Muscle of arm (tissue), 1 donor: ENCODE measurements at regions not wholly inside any gene's neighbourhood (a gene's known extent, or its start where the extent isn't known, plus 50 kb on each side); places are given as distances from the start of the nearest gene placed in this dataset.

Experiments used
- DNase-seq: peaks from one replicate; pipeline ENCODE4 v3.0.0-alpha.2; 2013

DNA sequence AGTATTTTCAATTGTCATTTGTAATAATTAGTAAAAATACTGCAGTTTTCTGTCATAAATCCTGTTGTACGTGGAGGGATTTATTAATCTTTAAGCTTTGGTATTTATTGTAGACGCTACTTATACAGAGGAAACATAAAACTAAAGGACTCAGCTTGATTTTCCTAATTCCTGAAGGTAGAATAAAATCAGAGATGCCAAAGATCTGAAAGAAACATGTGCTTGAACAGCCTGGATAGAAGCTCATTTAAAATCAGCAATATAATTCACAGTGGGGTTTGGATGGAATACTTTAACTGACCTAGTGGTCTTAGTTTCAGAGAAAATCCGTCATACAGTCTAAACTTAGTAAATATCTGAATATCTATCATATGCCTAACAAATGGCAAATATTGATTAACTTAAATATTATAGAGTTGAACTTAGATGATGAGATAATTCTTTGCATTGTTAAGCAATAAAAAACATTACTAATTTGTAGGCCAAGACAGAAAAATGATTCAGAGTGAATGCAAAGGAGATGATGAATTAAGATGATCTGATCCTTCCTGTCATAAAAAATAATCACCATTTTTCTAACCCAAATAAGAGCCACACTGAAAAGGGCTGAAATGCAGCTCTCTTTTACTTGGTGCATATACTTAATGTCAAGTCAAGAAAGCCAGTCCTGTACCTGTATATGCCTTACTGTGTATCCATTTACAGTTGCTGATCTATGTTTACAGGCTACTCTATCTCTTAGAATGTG, 397.1 kb upstream of the DCN start:
- no peak for DNase-seq

DNA sequence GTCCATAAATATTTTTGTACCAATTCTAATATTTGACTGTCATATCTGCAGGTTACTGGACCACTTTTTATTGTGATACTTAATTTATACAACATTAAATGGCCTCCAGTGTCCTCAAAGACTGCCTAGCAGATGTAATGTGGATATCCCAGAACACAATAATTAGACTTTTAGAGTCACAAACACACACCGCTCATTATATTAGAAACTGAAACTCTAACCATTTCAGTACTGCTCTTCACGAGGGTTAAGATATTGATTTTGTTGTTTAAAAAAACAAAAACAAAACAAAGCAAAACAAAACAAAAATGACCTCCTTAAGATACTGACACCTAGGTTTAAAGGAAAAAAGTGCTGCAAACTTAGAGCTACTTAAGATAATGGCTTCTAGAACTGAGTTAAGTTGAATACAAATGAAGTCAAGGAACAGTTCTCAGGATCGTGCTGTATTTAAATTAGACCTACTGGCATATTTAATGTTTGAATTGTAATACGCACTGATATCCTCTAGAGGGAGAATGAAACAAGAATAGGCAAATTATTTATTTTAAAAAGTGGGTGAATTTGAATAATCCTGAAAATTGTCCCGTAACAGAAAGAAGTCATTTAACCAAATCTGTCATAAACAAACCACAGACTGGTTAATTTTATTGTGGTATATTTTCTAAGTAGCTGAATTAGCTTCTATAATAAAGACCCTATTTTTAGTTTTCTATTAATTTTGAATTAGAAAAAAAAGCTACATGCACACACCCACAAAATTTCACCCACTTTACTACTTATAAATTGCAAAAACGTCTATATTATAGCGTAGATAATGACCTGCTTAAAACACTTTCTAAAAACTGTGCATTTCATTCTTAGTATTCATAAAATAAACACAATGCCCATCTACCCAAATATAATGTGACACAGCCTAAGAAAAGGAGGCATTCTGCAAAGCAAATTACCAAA, 395.2 kb upstream of the DCN start:
- no peak for DNase-seq

DNA sequence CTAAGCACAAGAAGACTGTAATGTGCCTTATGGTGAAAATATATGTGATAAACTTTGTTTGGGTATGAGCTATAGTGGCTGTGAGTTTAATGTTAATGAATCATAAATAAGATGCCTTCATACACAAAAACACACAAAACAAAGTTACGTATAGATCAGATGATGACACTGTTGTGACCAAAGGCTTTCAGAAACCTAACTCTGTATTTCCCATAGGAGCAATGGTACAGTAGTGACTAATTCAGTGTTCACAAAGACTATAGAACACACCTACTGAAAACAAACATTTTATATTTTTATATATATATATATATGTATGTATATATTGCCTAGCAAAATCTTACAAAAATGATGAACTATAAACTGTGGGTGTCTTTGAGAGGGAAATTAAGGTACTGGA, 393.8 kb upstream of the DCN start:
- DNase-seq = no peak

- no peak for DNase-seq
Observed at GRCh38 chr12:91575630-91576029, 393.0 kb upstream of the DCN start.

DNA sequence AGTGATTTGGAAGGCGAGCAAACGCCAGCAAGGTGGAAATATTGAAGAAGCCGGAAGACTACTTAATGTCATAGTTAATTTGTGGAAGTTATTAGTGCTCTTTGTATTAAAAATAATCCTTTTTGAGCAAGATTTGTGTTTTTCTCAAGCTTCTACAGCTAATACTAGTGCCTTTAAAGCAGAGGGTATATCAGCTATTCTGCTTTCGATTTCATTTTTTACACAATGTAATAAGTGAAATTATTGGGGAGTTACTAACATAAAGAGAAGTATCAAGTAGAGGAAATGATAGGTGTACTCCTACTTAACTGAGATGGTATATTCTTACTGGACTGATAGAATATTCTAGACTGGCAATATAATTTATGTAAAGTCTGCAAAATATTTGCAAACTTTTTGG, 392.4 kb upstream of the DCN start:
- no peak for DNase-seq

GRCh38 chr12:91574391-91574790, 391.8 kb upstream of the DCN start:
- no peak for DNase-seq

DNA sequence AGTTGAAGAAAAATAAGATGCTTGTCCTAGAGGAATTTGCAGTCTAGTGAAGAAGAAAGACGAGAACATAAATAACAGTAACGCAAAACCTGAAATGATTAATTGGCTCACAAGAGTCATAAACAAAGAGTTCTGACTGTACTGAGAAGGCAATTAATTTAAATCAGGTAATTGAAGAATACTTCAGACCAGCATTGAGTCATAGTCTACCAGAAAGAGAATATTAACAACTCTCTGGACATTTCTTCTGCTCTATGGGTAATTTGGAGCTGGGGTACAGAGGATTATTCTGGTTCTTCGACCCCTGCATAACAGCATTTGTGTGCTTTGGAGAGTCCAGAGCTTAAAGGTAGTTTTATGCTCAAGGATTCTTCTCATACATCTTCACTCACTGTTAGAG, 390.3 kb upstream of the DCN start:
- no peak for DNase-seq

DNA sequence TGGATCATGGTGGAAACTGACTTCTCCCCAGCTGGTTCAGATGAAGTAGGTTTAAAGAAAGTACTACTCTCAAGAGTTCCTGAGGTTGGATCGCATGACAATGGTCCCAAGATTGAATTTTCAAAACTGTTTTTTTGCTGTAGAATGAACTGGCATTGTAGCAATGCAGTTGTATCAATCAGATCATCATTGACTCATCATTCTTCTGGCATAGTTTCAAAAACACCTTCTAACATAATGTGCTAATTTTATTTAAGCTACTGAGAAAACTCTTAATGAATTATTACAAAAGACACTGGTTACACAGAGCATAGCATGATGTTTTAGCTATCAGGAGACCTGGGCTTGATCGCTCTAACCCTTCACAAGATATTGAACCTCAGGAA, 384.5 kb upstream of the DCN start:
- no peak for DNase-seq

DNA sequence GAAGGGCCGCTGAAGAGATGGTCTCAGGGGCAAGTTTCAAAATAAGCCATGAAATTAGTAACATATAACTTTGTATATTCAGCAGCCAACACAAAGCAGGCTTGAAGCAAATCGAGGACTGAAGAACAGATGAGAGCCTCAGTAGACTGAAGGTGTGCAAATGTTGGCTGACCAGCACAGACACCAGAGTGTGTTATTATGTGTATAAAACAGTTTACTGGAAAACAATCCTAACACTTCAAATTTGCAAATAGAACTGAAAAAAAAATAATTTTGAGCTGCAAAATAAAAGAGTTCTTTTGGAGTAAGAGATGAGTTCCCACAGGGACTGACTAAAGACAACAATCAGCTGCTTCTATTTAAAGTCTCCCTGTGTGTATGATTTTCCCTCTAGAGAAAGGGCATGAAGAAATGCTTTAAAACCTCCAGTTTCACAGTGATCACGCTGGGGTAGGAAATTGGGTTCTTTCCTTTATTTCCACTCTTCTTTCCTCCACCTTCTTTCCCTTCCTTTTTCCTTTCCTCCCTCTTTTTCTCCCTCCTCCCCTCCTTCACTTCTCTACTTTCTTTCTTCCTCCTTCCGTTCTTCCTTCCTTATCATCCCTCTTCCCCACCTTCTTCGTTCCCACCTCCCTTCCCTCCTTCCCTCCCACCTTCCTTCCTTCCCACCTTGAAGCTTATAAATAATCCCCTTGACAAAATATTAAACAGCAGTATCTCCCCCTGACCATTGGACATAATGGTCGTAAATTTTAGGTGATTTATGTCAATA, 383.9 kb upstream of the DCN start:
- no peak for DNase-seq

GRCh38 chr12:91565846-91566245, 383.2 kb upstream of the DCN start:
- DNase-seq = no peak

DNA sequence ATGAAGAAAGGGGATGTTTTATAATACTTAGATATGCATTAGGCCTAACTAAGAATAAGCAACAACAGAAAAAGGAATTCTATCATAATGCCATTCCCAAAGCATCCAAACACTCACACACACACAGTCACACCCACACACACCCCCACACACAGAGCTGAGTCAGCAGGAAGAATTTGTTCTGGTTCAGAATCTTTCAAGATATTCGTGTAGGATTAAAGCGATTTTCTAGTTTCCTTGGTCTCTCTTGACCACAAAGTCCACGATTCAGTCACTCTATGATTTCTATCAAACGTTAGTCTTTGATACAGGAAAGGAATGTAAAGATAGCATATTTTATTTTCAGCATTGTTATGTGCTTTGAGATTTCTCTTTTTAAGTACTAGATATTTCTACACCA, 382.6 kb upstream of the DCN start:
- no peak for DNase-seq

DNA sequence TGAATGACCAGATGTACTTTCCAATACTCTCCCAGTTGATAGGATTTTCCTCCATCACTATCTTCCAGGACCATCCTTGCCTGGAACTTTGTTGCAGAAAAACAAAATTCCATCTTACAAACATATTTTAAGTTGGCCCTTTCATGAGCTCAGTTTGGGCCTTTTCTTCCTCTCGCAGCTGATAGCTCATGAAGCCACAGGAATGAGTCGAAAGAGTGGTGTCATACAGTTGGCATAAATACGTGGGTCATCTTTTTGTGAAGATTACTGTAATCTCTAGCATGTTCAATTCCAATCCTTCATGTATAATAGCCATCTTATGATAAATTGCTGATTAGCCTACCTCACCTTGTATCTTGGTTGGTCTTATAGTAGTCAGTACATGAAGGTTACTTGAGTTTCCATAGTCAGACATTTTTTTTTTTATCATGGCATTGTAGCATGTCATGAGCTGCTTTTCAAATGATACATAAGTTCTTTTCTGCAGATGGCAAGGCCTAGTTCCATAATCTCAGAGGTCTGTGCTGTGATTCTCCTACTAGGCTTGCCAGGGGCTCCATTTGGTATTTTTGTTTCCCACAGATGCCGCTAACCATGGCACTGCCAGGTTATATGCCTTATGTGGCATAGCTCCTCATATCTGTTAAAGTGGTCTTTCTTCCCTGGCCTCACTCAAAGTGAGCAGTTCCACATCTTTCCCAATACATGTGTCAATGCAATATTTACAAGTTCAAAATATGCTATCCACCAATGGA, 380.6 kb upstream of the DCN start:
- DNase-seq = no peak

- DNase-seq = no peak
Observed at GRCh38 chr12:91562476-91562875, 379.9 kb upstream of the DCN start.

DNA sequence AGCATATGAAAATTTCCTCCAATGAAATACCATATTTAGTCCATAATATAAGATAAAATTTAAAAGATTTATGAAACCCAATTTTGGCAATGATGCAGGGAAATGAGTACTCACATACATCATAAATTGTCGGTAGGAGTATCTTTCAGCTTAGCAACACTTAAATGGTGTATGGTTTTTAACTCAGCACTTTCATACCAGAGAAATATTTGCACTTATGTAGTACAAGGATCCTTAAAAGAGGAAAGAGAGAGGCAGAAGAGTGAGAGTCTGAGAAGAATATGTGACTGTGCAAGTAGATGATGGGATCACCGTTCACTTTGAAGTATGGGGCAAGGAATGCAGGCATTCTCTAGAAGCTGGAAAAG, 379.3 kb upstream of the DCN start:
- DNase-seq = peak; percentile 27

GRCh38 chr12:91561301-91561957, 378.8 kb upstream of the DCN start:
- DNase-seq = peak; percentile 61

DNA sequence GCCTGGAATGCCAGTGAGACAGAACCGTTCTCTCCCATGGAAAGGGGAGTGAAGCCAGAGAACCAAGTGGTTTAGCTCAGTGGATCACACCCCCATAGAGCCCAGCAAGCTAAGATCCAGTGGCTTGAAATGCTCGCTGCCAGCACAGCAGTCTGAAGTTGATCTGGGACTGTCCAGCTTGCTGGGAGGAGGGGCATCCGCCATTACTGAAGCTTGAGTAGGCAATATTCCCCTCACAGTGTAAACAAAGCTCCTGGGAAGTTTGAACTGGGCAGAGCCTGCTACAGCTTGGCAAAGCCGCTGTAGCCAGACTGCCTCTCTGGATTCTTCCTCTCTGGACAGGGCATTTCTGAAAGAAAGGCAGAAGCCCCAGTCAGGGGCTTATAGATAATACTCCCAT, 374.3 kb upstream of the DCN start:
- no peak for DNase-seq

- DNase-seq = peak; percentile 37
Observed at GRCh38 chr12:91555436-91556415, 373.1 kb upstream of the DCN start.

DNA sequence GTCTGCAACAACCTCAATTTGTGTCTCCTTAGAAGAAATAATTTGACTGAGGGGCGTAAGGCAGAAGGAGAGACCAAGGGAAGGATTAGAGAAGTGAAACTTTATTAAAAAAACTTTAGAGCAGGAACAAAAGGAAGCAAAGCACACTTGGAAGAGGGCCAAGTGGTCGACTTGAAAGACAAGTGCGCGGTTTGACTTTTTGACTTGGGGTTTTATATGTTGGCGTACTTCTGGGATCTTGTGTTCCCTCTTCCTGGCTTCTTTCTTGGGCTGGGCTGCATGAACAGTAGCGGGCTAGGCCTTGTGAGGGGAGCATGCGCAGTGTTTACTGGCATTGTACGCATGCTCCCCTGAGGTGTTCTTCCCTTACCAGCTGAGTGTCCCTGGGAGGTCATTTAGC, 369.3 kb upstream of the DCN start:
- DNase-seq = peak; percentile 19

DNA sequence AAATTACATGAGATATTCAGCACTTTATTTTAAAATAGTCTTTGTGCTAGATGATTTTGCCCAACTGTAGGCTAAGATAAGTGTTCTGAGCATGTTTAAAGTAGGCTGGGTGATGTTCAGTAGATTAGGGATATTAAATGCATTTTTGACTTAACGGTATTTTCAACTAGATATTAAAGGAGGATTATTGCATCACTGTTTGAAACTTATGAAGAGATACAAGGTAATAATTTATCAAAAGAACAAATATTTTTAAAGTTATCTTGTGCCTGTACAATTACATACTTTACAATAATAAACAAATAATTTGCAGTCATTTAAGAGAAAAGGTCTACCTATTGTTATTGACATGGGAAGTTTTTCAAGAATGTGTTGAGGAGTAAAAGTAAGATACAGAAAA, 368.6 kb upstream of the DCN start:
- no peak for DNase-seq

DNA sequence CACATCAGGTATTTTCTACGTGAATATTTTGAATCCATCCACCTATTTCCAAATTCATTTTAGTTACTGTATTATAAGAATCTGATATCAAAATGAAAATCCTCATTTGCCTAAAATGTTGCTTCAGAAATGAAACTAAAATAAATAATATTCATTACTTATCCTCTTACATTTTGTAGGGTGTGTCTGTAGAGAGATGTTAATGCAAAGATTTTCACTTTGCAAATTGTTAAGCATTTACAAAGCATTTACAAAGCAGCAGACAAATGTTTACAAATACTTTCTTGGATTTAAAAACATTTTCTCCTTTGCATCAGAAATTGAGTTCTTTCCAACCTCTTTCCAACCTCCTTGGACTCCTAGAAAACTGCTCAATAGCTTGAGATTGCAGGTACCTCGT, 360.0 kb upstream of the DCN start:
- DNase-seq = no peak
